ENCODE measurements at regions not wholly inside any gene's neighbourhood (a gene's known extent, or its start where the extent isn't known, plus 50 kb on each side); places are given as distances from the start of the nearest gene placed in this dataset.

GRCh38 chr21:28737674-28738419 lies 254.8 kb downstream of the LTN1 start (continued):
- no peak for TF ChIP-seq CREB1 (CRISPR knock-in tag; IDR thresholded peaks at IDR 0.05)
- no peak for TF ChIP-seq TP53 (CRISPR knock-in tag; IDR thresholded peaks at IDR 0.05)
- TF ChIP-seq SOX15 (CRISPR knock-in tag; IDR thresholded peaks at IDR 0.05) = no peak
- TF ChIP-seq PREB (CRISPR knock-in tag; IDR thresholded peaks at IDR 0.05; ENCODE audit: borderline replicate concordance) = no peak
- TF ChIP-seq ZNF532 (CRISPR knock-in tag; IDR thresholded peaks at IDR 0.05; ENCODE audit: borderline replicate concordance) = no peak
- no peak for TF ChIP-seq NFATC4 (CRISPR knock-in tag; IDR thresholded peaks at IDR 0.05)
- no peak for TF ChIP-seq GABPB1 (CRISPR knock-in tag; IDR thresholded peaks at IDR 0.05)

- TF ChIP-seq FOXP1 (CRISPR knock-in tag; IDR thresholded peaks at IDR 0.05; ENCODE audit: borderline replicate concordance) (no peak), HMGA2 (CRISPR knock-in tag; IDR thresholded peaks at IDR 0.05) (no peak), ZBTB43 (CRISPR knock-in tag; IDR thresholded peaks at IDR 0.05) (no peak), ZNF423 (CRISPR knock-in tag; IDR thresholded peaks at IDR 0.05) (no peak), CTCF (IDR thresholded peaks at IDR 0.05) (no peak), ZNF512 (CRISPR knock-in tag; IDR thresholded peaks at IDR 0.05; ENCODE audit: borderline replicate concordance) (no peak), OVOL2 (CRISPR knock-in tag; IDR thresholded peaks at IDR 0.05; ENCODE audit: borderline replicate concordance) (no peak), GABPB1 (CRISPR knock-in tag; IDR thresholded peaks at IDR 0.05) (no peak), ZNF396 (CRISPR knock-in tag; IDR thresholded peaks at IDR 0.05; ENCODE audit: borderline replicate concordance) (no peak)
- Mint-ChIP-seq H3K4me1 (peaks cover 16% of the 10 kb centered on the region), H3K9me3 (peaks cover 7% of the 10 kb centered on the region), H3K4me3 (no peak overlapping the region), H3K27ac (no peak overlapping the region), H3K36me3 (no peaks in the 10 kb centered on the region), H3K27me3 (ENCODE audit: low read depth) (no peaks in the 10 kb centered on the region; the same call in 1 of the 2 replicates)
- DNase-seq (ENCODE audit: low spot score) = no peak
- ChIA-PET CTCF (interaction anchor here (3.4 kb wide), 1 partner anchor 11 kb away, joined by 18 read pairs; no protein-coding TSS in a partner anchor), POLR2A (no interaction called here)
- no peak for ATAC-seq
These were observed 258.0 kb downstream of the LTN1 start for GRCh38 chr21:28734522-28735175.
